OCI-M2 (cell line): ENCODE measurements at regions not wholly inside any gene's neighbourhood (a gene's known extent, or its start where the extent isn't known, plus 50 kb on each side); places are given as distances from the start of the nearest gene placed in this dataset.

Experiments
- DNase-seq: peaks from one replicate; lab custom pipeline; 2025; ENCODE audit not compliant: unreplicated experiment; lab: John Stamatoyannopoulos, UW

DNA sequence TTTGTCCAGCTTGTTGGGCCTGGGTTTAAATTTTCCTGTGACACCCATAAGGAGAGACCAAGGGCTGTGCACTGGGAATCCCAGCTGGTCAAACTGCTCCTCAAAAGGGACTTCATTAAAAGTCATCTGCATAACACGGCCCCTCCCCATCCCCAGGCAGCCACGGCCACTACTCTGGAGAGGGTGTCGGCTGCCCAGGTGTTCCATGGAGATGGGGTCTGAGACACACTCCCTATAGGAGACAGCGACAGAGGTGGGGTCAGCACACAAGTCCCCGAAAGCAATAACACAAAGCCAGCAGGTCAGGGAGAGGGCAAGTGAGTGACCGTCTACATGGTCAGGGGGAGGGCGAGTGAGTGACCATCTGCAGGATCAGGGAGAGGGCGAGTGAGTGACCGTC lies 75.6 kb upstream of the BCL11B start:
- DNase-seq, result no peak

DNA sequence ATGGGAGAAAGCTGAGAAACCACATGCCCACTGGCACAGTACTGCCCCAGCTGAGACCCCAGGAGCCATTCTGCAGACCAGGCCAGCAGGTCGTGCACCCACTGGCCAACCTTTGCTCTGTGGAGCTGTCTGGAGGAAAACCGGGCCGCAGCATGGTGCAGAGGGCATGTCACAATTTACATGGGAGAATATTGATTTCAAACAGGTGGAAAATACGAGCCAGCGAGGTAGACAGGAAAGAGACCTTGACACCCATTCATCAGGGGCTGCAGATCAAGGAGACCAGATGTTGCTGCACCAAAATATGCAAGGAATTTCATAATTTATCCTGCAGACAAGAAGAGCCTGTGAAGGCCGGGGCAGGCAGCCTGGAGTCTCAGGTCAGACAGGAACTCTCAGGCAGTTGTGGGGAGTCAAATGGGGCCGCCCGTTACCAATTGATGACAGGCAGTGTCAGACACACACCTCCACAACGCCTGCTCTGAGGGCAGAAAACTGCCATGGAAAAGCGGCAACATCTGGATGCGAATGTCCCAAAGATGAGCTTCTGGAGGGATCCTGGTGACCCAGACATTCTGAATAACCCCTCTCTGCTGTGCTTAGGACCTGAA lies 74.6 kb upstream of the BCL11B start:
- no peak for DNase-seq

GRCh38 chr14:99345472-99345871 lies 73.5 kb upstream of the BCL11B start:
- no peak for DNase-seq

DNA sequence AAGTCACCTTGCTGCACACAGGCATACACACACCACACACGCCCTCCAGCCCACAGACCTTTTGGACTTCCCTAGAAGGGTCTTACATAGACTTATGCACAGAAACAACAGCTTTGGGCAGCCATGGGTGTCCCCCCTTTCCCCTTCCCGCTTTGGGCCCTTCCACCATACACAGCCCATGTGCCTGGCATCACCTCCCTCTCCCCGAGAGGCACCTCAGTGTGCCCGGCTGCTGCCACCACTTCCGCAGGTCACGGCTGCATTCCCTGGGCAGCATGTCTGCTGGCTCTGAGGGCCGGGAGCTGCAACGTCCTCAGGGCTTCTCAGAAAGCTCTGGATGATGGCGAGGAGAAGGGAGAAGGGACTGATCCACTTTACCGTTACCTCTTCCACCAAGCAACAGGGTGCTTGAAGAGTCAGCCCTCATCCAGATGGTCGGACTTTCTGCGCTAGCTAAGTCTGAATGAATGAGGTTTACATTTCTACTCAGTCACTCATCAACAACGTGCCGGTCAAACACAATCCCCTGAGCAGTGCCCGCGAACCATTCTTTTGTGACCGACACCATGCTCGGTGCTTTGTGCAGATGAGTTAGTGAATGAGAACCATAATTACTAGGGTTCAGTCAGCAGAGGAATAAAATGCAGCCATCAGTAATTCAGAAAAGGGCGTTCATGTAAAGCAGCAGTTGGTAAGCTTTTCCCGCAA lies 72.2 kb upstream of the BCL11B start:
- DNase-seq, result peak; percentile 1

GRCh38 chr14:99342906-99343305 lies 70.9 kb upstream of the BCL11B start:
- DNase-seq, result no peak

- DNase-seq, result no peak
Measured at GRCh38 chr14:99342204-99342603, 70.2 kb upstream of the BCL11B start.

GRCh38 chr14:99339551-99339950 lies 67.6 kb upstream of the BCL11B start:
- no peak for DNase-seq

DNA sequence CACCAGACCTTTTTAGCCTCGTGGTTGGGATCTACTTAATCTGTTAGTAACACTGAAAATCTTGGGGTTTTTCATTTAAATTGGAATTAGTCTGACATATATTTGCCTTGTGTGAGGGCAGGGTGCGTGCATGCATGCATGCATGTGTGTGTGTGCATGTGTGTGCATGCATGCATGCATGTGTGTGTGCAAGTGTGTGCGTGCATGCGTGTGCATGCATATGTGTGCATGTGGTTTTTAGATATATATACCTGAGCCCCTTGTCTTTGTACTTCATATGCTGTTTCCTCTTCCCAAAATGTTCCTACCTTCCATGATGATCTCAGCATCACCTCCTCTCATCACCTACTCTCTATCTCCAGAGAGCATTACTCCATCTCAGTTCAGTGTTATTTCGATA lies 66.3 kb upstream of the BCL11B start:
- DNase-seq, result no peak

- DNase-seq, result no peak
Measured at GRCh38 chr14:99333841-99334635, 62.0 kb upstream of the BCL11B start.

DNA sequence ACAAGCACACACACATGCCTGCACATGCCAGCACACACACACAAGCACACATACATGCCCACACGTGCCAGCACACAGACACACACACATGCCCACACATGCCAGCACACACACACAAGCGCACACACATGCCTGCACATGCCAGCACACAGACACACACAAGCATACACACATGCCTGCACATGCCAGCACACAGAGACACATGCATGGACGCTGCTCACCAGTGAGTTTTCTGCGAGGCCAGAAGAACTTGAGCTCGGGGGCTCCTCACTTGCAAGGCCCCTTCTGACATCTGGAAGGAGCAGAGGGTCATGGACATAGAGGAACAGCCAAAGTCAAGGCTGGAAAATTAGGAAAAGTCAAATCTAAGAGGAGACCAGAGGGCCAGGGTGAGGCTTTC lies 61.2 kb upstream of the BCL11B start:
- no peak for DNase-seq

GRCh38 chr14:99331811-99332210 lies 59.8 kb upstream of the BCL11B start:
- no peak for DNase-seq

DNA sequence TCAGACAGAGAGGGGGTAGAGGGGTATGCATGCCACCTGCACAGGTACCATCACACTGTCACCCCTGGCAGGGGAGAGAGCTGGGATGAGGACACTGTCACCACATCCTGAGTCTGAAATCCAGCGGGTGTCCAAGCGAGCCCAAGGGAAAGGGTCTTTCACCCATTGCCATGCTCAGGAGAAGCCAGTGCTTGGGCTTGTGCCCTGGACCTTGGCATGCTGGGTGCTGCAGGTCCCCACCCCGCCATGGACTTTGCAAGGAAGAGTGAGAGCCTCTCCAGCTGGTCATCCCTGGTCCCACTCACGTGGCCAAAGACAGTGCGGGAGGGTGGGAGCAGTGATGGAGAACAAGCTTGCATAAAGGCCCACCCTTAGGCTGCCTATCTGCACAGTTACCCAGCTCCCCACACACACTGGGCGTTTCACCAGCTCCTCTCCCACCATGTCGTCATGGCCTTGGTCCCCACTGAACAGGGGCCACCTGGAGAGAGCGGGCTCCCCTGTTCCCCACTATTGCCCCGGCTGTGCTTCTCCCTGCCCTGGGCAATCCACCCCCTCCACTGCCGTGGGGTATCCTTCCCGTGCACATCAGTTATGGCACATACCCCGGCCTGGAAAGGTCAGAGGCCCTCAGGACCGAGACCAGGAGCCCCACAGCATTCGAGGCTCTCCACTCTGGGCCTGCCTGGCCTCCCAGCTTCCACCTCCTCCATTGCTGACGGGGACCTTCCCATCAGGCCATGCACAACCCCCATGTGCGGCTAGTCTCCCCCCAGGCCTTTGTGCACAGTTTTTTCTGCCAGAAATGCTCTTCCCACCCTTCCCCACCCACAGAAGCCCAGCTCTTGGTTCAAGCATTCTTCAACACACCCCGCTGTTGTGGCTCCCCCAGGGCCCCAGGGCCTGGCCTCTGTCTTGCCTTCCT lies 58.6 kb upstream of the BCL11B start:
- no peak for DNase-seq

- no peak for DNase-seq
Measured at GRCh38 chr14:99329711-99330315, 57.8 kb upstream of the BCL11B start.

- no peak for DNase-seq
Measured at GRCh38 chr14:99327458-99328250, 55.7 kb upstream of the BCL11B start.

GRCh38 chr14:99327050-99327449 lies 55.1 kb upstream of the BCL11B start:
- DNase-seq, result no peak

DNA sequence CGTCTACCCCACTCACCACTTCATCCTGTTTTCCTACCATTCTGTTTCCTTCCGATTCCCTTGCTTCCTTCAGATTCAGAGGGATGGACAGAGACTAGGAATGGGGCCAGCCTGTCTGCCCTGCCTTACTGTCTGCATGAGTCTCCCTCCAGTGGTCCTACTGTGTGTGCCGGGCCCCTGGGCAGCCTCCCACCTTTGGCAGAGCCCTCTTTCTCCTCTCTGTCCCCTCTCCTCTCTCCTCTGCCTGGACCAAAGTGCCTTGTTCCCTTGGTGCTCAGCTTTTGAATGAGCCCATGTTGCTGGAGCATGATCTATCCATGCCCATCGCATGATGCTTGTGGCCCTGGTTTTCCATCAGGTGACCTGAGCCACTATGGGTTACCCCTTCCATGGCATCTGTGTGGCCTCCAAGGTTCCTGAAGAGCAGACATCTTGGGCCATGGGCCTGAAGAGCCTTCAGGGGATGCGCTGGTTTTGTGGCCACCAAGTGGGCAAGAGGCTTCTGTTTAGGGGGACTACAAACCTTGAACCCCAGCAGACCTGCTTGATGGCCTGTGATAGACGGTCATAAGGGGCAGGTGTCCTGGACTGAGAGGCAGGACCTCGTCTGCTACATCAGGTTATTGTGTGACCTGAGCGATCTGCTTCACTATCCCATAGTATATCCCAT lies 54.2 kb upstream of the BCL11B start:
- DNase-seq, result no peak

DNA sequence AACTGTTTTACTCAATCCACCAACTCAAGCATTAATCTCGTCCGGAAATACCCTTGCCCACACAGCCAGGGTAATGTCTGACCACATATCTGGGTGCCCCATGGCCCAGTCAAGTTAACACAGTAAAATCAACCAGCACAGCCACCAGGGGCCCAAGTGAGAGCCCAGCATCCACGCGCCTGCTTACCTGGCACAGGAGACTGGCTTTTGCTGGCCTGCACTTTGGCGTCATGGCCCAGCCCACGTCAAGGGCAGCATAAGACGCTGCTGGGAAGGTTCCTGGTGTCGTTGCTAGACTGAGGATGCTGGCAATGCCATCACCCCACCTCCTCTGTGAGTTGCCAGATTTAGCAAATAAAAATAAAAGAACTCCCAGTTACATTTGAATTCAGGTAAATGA lies 53.6 kb upstream of the BCL11B start:
- DNase-seq, result no peak

DNA sequence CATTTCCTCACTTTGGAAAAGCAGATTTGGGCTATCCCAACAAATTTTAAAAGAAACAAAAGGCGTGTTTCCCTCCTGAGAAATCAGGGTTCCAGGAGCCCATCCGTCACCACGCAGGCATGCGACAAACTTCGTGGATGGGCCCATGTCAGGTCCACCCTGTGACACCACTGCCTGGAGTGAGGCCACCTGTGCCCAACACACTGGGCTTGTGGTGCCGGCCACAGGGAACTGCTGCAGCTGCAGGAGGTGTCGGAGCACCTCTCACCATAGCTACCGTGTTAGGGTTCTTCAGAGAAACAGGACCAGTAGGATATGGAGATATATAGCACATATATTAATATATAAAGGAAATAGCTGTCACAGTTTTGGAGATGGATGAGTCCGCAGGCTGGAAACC lies 53.0 kb upstream of the BCL11B start:
- DNase-seq, result no peak

- DNase-seq, result no peak
Measured at GRCh38 chr14:99324291-99324690, 52.3 kb upstream of the BCL11B start.
